Kidney (tissue), 13 donors: ENCODE measurements at regions not wholly inside any gene's neighbourhood (a gene's known extent, or its start where the extent isn't known, plus 50 kb on each side); places are given as distances from the start of the nearest gene placed in this dataset.
A peak's percentile ranks its signal among the peaks of the same experiment; 100 is the strongest.

Experiments
- DNase-seq, 5 donors: peaks; one replicate each; pipeline ENCODE4 v3.0.0-alpha.2; 2013 to 2020
- FAIRE-seq: peaks from 2 replicates; lab custom pipeline; 2012; peaks lifted over from hg19 to GRCh38; lab: Jason Lieb, UNC
- H3K27ac ChIP-seq, 2 donors: one replicate each; pipeline ENCODE4 v1.7.0; 2013; ENCODE audit warnings: low read depth in 2 of 2, low read length in 2 of 2, inconsistent platforms in 1 of 2
- H3K27me3 ChIP-seq: one replicate; pipeline ENCODE4 v1.7.1; 2013; ENCODE audit warnings: low read length, inconsistent platforms; ENCODE audit not compliant: control insufficient read depth, insufficient read depth
- H3K36me3 ChIP-seq, 3 donors: one replicate each; pipeline versions ENCODE4 v1.7.0 to v1.7.1; 2013; ENCODE audit warnings: low read length in 3 of 3, control low read depth in 1 of 3, inconsistent platforms in 1 of 3; ENCODE audit not compliant: insufficient read depth in 3 of 3, control insufficient read depth in 2 of 3
- H3K4me1 ChIP-seq, 3 donors: one replicate each; pipeline versions ENCODE4 v1.7.0 to v1.7.1; 2013; ENCODE audit warnings: low read length in 3 of 3, inconsistent platforms in 1 of 3, low read depth in 1 of 3; ENCODE audit not compliant: control insufficient read depth in 2 of 3, insufficient read depth in 2 of 3
- H3K4me3 ChIP-seq, 3 donors: one replicate each; pipeline versions ENCODE4 v1.7.0 to v1.8.1; 2013; ENCODE audit warnings: low read length in 3 of 3, control low read depth in 1 of 3, inconsistent platforms in 1 of 3
- H3K9ac ChIP-seq, 3 donors: one replicate each; pipeline versions ENCODE4 v1.7.0 to v1.7.1; 2013; ENCODE audit warnings: low read length in 3 of 3, control low read depth in 1 of 3, inconsistent platforms in 1 of 3
- H3K9me3 ChIP-seq, 3 donors: one replicate each; pipeline versions ENCODE4 v1.7.0 to v1.7.1; 2013; ENCODE audit warnings: low read length in 3 of 3, control low read depth in 1 of 3, inconsistent platforms in 1 of 3; ENCODE audit not compliant: control insufficient read depth in 2 of 3, insufficient read depth in 1 of 3
- CTCF ChIP-seq: IDR thresholded peaks from 3 replicates; pipeline ENCODE4 v1.5.1; 2012; ENCODE audit warnings: mild to moderate bottlenecking, moderate library complexity, borderline replicate concordance; ENCODE audit not compliant: insufficient read depth; ENCODE audit errors: extremely low read depth
- intact Hi-C: fragments of 100-400 bp; cut with DNase I; formaldehyde crosslinking; loops from one replicate; pipeline ENCODE4 v1.11.1; 2022
- donor health status: control.
- donor health status: control.
- donor health status: control.
- donor health status: control.
- donor health status: control.
- donor health status: DM: yes; HTN: yes; CAD: no.
- donor health status: Normal renal cell carcinoma (clear cell type).

GRCh38 chr9:16074963-16075362 is 522.1 kb downstream of the CCDC171 start:
- no peaks in the 10 kb centered on the region for H3K27me3 ChIP-seq
- H3K4me3 ChIP-seq: no peak overlapping the region
- TF ChIP-seq CTCF: no peak
- H3K27ac ChIP-seq: no peak overlapping the region
- no peaks in the 10 kb centered on the region for H3K36me3 ChIP-seq
- no peak overlapping the region for H3K9ac ChIP-seq
- H3K9me3 ChIP-seq: no peaks in the 10 kb centered on the region
- intact Hi-C loops: no loop called here
- FAIRE-seq (no peak), DNase-seq (no peak)
- peaks cover 0 to 3% (median 0%) of the 10 kb centered on the region in 3 donors for H3K4me1 ChIP-seq

- FAIRE-seq (no peak), DNase-seq (no peak)
- Histone ChIP-seq H3K4me1 (peaks cover 0 to 3% (median 0%) of the 10 kb centered on the region in 3 donors), H3K27me3 (no peaks in the 10 kb centered on the region), H3K9me3 (no peaks in the 10 kb centered on the region), H3K9ac (no peak overlapping the region), H3K36me3 (no peaks in the 10 kb centered on the region), H3K4me3 (no peak overlapping the region), H3K27ac (no peak overlapping the region)
- no peak for TF ChIP-seq CTCF
- intact Hi-C loops: no loop called here
Observed at GRCh38 chr9:16075696-16076095, 522.9 kb downstream of the CCDC171 start.

GRCh38 chr9:16076511-16076910 is 523.7 kb downstream of the CCDC171 start:
- Histone ChIP-seq H3K4me3 (no peak overlapping the region), H3K27ac (no peak overlapping the region), H3K27me3 (no peaks in the 10 kb centered on the region), H3K9me3 (no peaks in the 10 kb centered on the region), H3K36me3 (no peaks in the 10 kb centered on the region), H3K9ac (no peak overlapping the region), H3K4me1 (no peaks in the 10 kb centered on the region)
- intact Hi-C loops: no loop called here
- TF ChIP-seq CTCF: no peak
- FAIRE-seq (no peak), DNase-seq (peak in 1 of 5 donors; percentile 42)

GRCh38 chr9:16082796-16083195 is 530.0 kb downstream of the CCDC171 start:
- FAIRE-seq (no peak), DNase-seq (peak in 1 of 5 donors; percentile 42)
- Histone ChIP-seq H3K36me3 (no peaks in the 10 kb centered on the region), H3K4me3 (no peak overlapping the region), H3K4me1 (no peaks in the 10 kb centered on the region), H3K9me3 (no peaks in the 10 kb centered on the region), H3K9ac (no peak overlapping the region), H3K27me3 (no peaks in the 10 kb centered on the region), H3K27ac (no peak overlapping the region)
- TF ChIP-seq CTCF: no peak
- intact Hi-C loops: no loop called here
